ENCODE measurements at regions not wholly inside any gene's neighbourhood (a gene's known extent, or its start where the extent isn't known, plus 50 kb on each side); places are given as distances from the start of the nearest gene placed in this dataset.

GRCh38 chr1:191163621-191164020, 686.0 kb upstream of the BRINP3 start:
- no peak for FAIRE-seq

- FAIRE-seq, result no peak
Observed at GRCh38 chr1:191174298-191174697, 696.6 kb upstream of the BRINP3 start.

- FAIRE-seq, result no peak
Observed at GRCh38 chr1:191176131-191176530, 698.5 kb upstream of the BRINP3 start.

GRCh38 chr1:191206513-191207207, 729.0 kb upstream of the BRINP3 start:
- no peak for FAIRE-seq

- no peak for FAIRE-seq
Observed at GRCh38 chr1:191222206-191222605, 744.5 kb upstream of the BRINP3 start.

- peak; percentile 15 for FAIRE-seq
Observed at GRCh38 chr1:191240925-191241324, 763.3 kb upstream of the BRINP3 start.

- FAIRE-seq, result no peak
Observed at GRCh38 chr1:191255354-191256054, 777.8 kb upstream of the BRINP3 start.

GRCh38 chr1:191256917-191257316, 779.3 kb upstream of the BRINP3 start:
- no peak for FAIRE-seq

- no peak for FAIRE-seq
Observed at GRCh38 chr1:191260056-191260455, 782.4 kb upstream of the BRINP3 start.

- FAIRE-seq, result peak; percentile 31
Observed at GRCh38 chr1:191261111-191261510, 783.4 kb upstream of the BRINP3 start.

GRCh38 chr1:191279266-191279800, 801.7 kb upstream of the BRINP3 start:
- FAIRE-seq, result no peak

- FAIRE-seq, result no peak
Observed at GRCh38 chr1:191284175-191284574, 806.5 kb upstream of the BRINP3 start.

- no peak for FAIRE-seq
Observed at GRCh38 chr1:191290441-191290840, 812.8 kb upstream of the BRINP3 start.

- FAIRE-seq, result no peak
Observed at GRCh38 chr1:191305370-191305769, 827.7 kb upstream of the BRINP3 start.

GRCh38 chr1:191306916-191307315, 829.3 kb upstream of the BRINP3 start:
- FAIRE-seq, result no peak

GRCh38 chr1:191320062-191320461, 838.2 kb upstream of the RGS18 start:
- FAIRE-seq, result no peak

GRCh38 chr1:191327868-191328267, 830.4 kb upstream of the RGS18 start:
- FAIRE-seq, result no peak

GRCh38 chr1:191343816-191344215, 814.4 kb upstream of the RGS18 start:
- no peak for FAIRE-seq

GRCh38 chr1:191346381-191346780, 811.9 kb upstream of the RGS18 start:
- FAIRE-seq, result no peak

GRCh38 chr1:191348328-191348727, 809.9 kb upstream of the RGS18 start:
- FAIRE-seq, result no peak

- FAIRE-seq, result no peak
Observed at GRCh38 chr1:191350938-191351337, 807.3 kb upstream of the RGS18 start.

- no peak for FAIRE-seq
Observed at GRCh38 chr1:191358724-191359123, 799.5 kb upstream of the RGS18 start.

- FAIRE-seq, result no peak
Observed at GRCh38 chr1:191366686-191367085, 791.6 kb upstream of the RGS18 start.

- no peak for FAIRE-seq
Observed at GRCh38 chr1:191368891-191369654, 789.2 kb upstream of the RGS18 start.

Data from TTC549 (cell line).